MCF 10A (cell line): ENCODE measurements at regions not wholly inside any gene's neighbourhood (a gene's known extent, or its start where the extent isn't known, plus 50 kb on each side); places are given as distances from the start of the nearest gene placed in this dataset.
A peak's percentile ranks its signal among the peaks of the same experiment; 100 is the strongest.
"Not testable (repeated sequence)": the region's sequence is repeated elsewhere in the genome, so short reads cannot be mapped to it uniquely, and the experiment has no call there.

Experiments used
- BruUV-seq: library from RNA; stranded (reverse); fragments of 400-500 nt; replicated peaks from 2 replicates; lab custom pipeline; 2021; lab: Mats Ljungman, UMichigan
- CTCF ChIA-PET: fragments of 300-600 bp; sonication (Branson Sonifier 250); formaldehyde crosslinking; extraction: SDS; loops from one replicate; lab custom pipeline; 2021; ENCODE audit warnings: antibody characterized with exemption, inconsistent platforms; lab: Yijun Ruan, JAX
- POLR2A ChIA-PET: fragments of 300-600, 350-650 bp; sonication (Branson Sonifier 250); formaldehyde crosslinking; extraction: SDS; loops from one replicate; lab custom pipeline; 2020; ENCODE audit warnings: antibody characterized with exemption, inconsistent platforms; lab: Yijun Ruan, JAX
- DNase-seq: peaks from one replicate; pipeline ENCODE4 v3.0.0-alpha.2; 2018; ENCODE audit not compliant: unreplicated experiment
- H3K27ac Mint-ChIP-seq: one replicate; pipeline ENCODE4 v1.8.0; 2022; ENCODE audit warnings: mild to moderate bottlenecking, low read depth, mixed read lengths; ENCODE audit not compliant: unreplicated experiment
- H3K27me3 Mint-ChIP-seq: one replicate; pipeline ENCODE4 v1.8.0; 2022; ENCODE audit warnings: mixed read lengths; ENCODE audit not compliant: insufficient read depth, unreplicated experiment
- H3K36me3 Mint-ChIP-seq: one replicate; pipeline ENCODE4 v1.8.0; 2022; ENCODE audit warnings: mild to moderate bottlenecking, moderate library complexity, mixed read lengths; ENCODE audit not compliant: insufficient read depth, unreplicated experiment
- H3K4me1 Mint-ChIP-seq: one replicate; pipeline ENCODE4 v1.8.0; 2022; ENCODE audit warnings: mixed read lengths; ENCODE audit not compliant: insufficient read depth, unreplicated experiment
- H3K4me3 Mint-ChIP-seq: one replicate; pipeline ENCODE4 v1.8.0; 2022; ENCODE audit warnings: mild to moderate bottlenecking, moderate library complexity, mixed read lengths; ENCODE audit not compliant: unreplicated experiment
- H3K9me3 Mint-ChIP-seq: one replicate; pipeline ENCODE4 v1.8.0; 2022; ENCODE audit warnings: mixed read lengths; ENCODE audit not compliant: unreplicated experiment
- intact Hi-C: fragments of 100-400 bp; cut with micrococcal nuclease; formaldehyde crosslinking; loops from 2 replicates; pipeline ENCODE4 v1.14.1; 2022
- TF ChIP-seq, protein P1 (sequence below): fragments of 200-600 bp; IDR thresholded peaks from one replicate; pipeline ENCODE4 v1.8.0; 2022; ENCODE audit warnings: antibody characterized with exemption, mild to moderate bottlenecking; ENCODE audit not compliant: unreplicated experiment

DNA sequence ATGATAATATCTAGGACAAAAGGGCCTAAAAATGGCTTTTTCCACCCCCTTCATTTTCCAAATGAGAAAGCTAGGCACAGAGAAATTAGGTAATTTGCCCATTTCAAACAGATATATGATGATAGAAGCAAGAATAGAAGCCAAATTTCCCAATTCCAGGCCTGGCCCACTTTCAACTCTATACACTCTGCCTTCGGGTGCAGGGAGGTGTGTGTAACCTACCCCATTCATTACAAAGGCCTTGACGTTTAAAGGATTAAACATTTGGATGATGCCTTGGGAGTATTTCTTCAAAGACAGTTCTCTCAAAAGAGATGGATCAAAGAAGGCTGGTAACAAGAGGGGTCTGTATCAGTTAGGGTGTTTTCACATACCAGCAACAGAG, 134.1 kb downstream of the CCDC34 start:
- CTCF ChIA-PET = interaction anchor here (0.6 to 2.2 kb wide), 5 partner anchors 45 to 87 kb away, joined by 3 to 11 read pairs (median 5); no protein-coding TSS in a partner anchor
- H3K4me1 Mint-ChIP-seq = peaks cover 14% of the 10 kb centered on the region
- POLR2A ChIA-PET = interaction anchor here (0.6 to 1.5 kb wide), 11 partner anchors 10 to 92 kb away, joined by 3 to 6 read pairs (median 4); no protein-coding TSS in a partner anchor
- H3K9me3 Mint-ChIP-seq = no peaks in the 10 kb centered on the region
- H3K4me3 Mint-ChIP-seq = no peak overlapping the region
- peak; percentile 69 for DNase-seq
- H3K27me3 Mint-ChIP-seq = no peaks in the 10 kb centered on the region
- intact Hi-C loops = no loop called here
- no peak overlapping the region for H3K27ac Mint-ChIP-seq
- TF ChIP-seq, protein P1, sequence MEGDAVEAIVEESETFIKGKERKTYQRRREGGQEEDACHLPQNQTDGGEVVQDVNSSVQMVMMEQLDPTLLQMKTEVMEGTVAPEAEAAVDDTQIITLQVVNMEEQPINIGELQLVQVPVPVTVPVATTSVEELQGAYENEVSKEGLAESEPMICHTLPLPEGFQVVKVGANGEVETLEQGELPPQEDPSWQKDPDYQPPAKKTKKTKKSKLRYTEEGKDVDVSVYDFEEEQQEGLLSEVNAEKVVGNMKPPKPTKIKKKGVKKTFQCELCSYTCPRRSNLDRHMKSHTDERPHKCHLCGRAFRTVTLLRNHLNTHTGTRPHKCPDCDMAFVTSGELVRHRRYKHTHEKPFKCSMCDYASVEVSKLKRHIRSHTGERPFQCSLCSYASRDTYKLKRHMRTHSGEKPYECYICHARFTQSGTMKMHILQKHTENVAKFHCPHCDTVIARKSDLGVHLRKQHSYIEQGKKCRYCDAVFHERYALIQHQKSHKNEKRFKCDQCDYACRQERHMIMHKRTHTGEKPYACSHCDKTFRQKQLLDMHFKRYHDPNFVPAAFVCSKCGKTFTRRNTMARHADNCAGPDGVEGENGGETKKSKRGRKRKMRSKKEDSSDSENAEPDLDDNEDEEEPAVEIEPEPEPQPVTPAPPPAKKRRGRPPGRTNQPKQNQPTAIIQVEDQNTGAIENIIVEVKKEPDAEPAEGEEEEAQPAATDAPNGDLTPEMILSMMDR = no peak
- BruUV-seq = no TSS peak
- no peaks in the 10 kb centered on the region for H3K36me3 Mint-ChIP-seq

DNA sequence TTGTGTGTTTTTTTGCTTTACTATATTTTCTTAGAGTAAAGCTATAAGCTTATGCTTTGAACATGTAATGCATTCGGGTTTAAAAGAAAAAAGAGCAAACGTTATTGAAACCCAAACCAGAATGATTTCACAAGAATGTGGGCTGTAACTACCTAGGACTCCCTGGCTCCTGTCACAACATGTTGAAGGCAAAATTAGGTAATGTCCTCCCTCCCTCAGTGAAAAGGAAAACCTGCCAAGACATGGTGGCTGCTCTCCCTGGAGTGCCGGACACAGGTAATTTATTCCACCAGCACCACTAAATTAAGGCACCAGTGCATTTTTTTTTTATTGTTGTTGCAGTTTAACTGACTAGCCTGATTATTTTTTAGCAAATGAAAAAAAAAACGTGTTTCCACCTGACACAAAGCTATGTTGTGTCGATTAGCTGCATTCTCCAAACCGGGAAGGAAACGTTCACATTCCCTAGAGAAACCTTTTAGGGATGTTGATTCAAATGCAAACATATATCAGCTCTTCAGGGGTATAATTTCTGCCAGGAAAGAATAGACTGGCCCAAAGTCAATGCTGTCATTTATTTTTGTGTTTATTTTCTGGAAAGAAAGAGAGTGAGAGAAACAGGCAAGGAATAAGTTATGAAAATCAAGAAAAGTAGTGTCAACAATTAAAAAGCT, 134.6 kb downstream of the CCDC34 start:
- intact Hi-C loops = no loop called here
- Mint-ChIP-seq H3K27ac (peak overlapping the region; percentile 29), H3K27me3 (no peaks in the 10 kb centered on the region), H3K4me3 (no peak overlapping the region), H3K4me1 (peaks cover 13% of the 10 kb centered on the region), H3K36me3 (no peaks in the 10 kb centered on the region), H3K9me3 (no peaks in the 10 kb centered on the region)
- TF ChIP-seq, protein P1 = no peak
- peak; percentile 78 for DNase-seq
- POLR2A ChIA-PET = interaction anchor here (0.6 to 1.5 kb wide), 17 partner anchors 11 to 269 kb away, joined by 3 to 6 read pairs (median 4); partner anchors contain the start of gene LGR4
- CTCF ChIA-PET = interaction anchor here (0.6 to 2.2 kb wide), 8 partner anchors 23 to 221 kb away, joined by 3 to 11 read pairs (median 4); no protein-coding TSS in a partner anchor
- BruUV-seq = no TSS peak

- Mint-ChIP-seq H3K36me3 (no peaks in the 10 kb centered on the region), H3K4me3 (no peak overlapping the region), H3K27ac (peak overlapping the region; percentile 29), H3K4me1 (peaks cover 13% of the 10 kb centered on the region), H3K27me3 (no peaks in the 10 kb centered on the region), H3K9me3 (no peaks in the 10 kb centered on the region)
- TF ChIP-seq, protein P1 = no peak
- CTCF ChIA-PET = interaction anchor here (0.7 to 2.2 kb wide), 4 partner anchors 19 to 221 kb away, joined by 3 to 11 read pairs (median 4); no protein-coding TSS in a partner anchor
- no TSS peak for BruUV-seq
- no peak for DNase-seq
- intact Hi-C loops = no loop called here
- POLR2A ChIA-PET = interaction anchor here (0.9 to 1.5 kb wide), 8 partner anchors 10 to 269 kb away, joined by 3 to 6 read pairs (median 4); partner anchors contain the start of gene LGR4
Measured at GRCh38 chr11:27227736-27228135, 135.3 kb downstream of the CCDC34 start.

DNA sequence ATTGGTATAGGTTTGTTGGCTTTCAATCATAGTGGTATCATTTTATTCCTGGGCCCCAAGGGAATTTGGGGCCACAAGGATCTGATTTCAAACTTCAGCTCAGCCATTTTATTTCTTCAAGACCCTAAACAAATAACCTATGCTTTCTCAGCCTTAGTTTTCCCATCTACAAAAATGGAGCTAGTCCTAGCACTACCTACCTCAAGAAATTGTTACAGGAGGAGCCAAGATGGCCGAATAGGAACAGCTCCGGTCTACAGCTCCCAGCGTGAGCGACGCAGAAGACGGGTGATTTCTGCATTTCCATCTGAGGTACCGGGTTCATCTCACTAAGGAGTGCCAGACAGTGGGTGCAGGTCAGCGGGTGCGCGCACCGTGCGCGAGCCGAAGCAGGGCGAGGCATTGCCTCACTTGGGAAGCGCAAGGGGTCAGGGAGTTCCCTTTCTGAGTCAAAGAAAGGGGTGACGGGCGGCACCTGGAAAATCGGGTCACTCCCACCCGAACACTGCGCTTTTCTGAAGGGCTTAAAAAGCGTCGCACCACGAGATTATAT, 143.5 kb downstream of the CCDC34 start:
- not testable (repeated sequence) for H3K4me3 Mint-ChIP-seq

More for the DNA sequence above, 143.5 kb downstream of the CCDC34 start:
- H3K27me3 Mint-ChIP-seq, H3K36me3 Mint-ChIP-seq, BruUV-seq, intact Hi-C loops, H3K4me1 Mint-ChIP-seq, H3K27ac Mint-ChIP-seq, DNase-seq, H3K9me3 Mint-ChIP-seq, CTCF ChIA-PET: not testable (repeated sequence)
- POLR2A ChIA-PET = interaction anchor here (0.6 kb wide), 1 partner anchor 17 kb away, joined by 4 read pairs; no protein-coding TSS in a partner anchor
